Activated T-cell treated with anti-CD3 and anti-CD28 coated beads for 24 hours (primary cell): ENCODE measurements at regions not wholly inside any gene's neighbourhood (a gene's known extent, or its start where the extent isn't known, plus 50 kb on each side); places are given as distances from the start of the nearest gene placed in this dataset.
"Not testable (repeated sequence)": the region's sequence is repeated elsewhere in the genome, so short reads cannot be mapped to it uniquely, and the experiment has no call there.

Source experiments
- DNase-seq: peaks from one replicate; pipeline ENCODE4 v3.0.0-alpha.2; 2020; ENCODE audit warnings: low read depth

DNA sequence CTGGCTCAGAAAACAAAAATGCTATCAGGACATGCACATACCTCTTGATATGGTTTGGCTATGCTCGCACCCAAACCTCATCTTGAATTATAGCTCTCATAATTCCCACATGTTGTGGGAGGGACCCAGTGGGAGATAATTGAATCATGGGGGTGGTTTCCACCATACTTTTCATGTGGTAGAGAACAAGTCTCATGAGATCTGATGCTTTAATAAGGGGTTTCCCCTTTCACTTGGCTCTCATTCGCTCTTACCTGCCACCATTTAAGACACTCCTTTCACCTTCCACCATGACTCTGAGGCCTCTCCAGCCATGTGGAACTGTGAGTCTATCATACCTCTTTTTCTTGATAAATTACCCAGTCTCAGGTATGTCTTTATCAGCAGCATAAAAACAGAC lies 958.6 kb downstream of the TRAM1L1 start:
- no peak for DNase-seq

DNA sequence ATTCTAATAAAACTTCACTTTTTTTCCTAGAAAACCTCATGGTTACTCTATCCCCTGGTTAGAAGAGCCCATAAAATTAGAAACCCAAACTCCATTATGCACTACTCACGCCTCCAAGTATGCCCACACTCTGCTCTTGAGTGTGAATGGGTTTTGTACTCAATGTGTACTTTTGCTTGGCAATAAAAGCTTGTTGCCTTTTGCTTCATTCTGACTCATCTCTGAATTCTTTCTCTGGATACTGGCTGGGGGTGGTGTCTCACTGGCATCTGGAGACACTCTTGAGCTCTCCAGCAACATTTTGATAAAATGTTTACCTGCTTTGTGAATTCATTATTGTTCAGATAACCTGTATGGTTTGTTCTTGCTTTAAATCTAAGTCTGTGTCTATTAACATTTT lies 963.3 kb downstream of the TRAM1L1 start:
- no peak for DNase-seq

- no peak for DNase-seq
Measured at GRCh38 chr4:116118221-116118620, 967.2 kb downstream of the TRAM1L1 start.

DNA sequence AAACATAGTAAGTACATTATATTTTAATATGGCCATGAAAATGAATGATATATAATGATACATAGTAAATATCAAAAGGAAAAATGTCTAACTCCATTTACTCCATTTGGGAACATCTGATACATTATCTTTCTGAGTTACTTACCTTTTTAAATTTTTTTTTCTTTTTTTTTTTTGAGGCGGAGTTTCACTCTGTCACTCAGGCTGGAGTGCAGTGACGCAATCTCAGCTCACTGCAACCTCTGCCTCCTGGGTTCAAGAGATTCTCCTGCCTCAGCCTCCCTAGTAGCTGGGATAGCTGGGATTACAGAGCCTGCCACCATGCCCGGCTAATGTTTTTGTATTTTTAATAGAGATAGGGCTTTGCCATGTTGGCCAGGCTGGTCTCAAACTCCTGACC lies 972.5 kb downstream of the TRAM1L1 start:
- not testable (repeated sequence) for DNase-seq

DNA sequence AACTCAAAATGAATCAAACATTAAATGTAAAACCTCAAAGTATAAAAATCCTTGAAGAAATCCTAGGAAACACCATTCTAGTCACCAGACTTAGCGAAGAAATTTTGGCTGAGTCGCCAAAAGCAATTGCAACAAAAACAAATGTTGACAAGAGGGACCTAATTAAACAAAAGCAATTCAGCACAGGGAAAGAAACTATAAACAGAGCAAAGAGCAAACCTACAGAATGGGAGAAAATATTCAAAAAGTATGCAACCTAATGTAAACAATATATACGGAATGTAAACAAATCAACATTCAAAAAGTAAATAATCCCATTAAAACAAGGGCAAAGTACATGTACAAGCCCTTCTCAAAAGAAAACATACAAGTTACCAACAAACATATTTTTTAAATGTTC lies 974.7 kb downstream of the TRAM1L1 start:
- DNase-seq = no peak

GRCh38 chr4:116108606-116109005 lies 976.8 kb downstream of the TRAM1L1 start:
- DNase-seq = no peak

GRCh38 chr4:116101321-116101720 lies 984.1 kb downstream of the TRAM1L1 start:
- DNase-seq = no peak

GRCh38 chr4:116099596-116099995 lies 985.8 kb downstream of the TRAM1L1 start:
- no peak for DNase-seq

GRCh38 chr4:116097353-116097752 lies 983.9 kb upstream of the NDST4 start:
- DNase-seq = not testable (repeated sequence)

DNA sequence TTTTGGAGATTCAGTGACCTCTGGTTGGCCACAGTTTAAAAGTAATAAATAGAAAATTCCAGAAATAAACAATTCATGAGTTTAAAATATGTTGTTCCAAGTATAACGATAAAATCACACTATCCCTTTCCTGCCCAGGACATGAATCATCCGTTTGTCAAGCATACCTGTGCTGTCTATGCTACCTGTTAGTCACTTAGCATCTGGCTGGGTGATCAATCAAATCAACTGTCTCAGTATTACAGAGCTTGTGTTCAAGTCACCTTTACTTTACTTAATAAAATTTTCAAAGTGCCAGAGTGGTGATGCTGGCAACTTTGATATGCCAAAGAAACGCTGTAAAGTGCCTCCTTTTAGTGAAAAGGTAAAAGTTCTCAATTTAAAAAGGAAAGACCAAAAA lies 979.5 kb upstream of the NDST4 start:
- no peak for DNase-seq

GRCh38 chr4:116088771-116089170 lies 975.4 kb upstream of the NDST4 start:
- no peak for DNase-seq

- no peak for DNase-seq
Measured at GRCh38 chr4:116082808-116083366, 969.5 kb upstream of the NDST4 start.

GRCh38 chr4:116073051-116073450 lies 959.6 kb upstream of the NDST4 start:
- DNase-seq = no peak

DNA sequence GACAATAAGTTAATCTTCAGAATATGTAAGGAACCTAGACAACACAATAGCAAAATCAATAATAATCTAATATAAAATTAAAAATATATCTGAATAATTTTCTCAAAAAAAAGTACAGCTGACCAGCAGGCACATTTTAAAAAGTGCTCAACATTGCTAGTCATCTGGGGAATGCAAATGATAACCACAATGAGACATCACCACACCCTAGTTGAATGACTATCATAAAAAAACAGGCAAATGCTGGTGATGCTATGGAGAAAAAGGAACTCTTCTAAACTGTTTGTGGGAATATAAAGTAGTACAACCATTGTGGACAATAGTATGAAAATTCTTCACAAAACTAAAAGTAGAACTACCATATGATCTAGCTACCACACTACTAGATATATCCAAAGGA lies 956.9 kb upstream of the NDST4 start:
- DNase-seq = no peak

GRCh38 chr4:116066711-116067245 lies 953.4 kb upstream of the NDST4 start:
- DNase-seq = no peak

DNA sequence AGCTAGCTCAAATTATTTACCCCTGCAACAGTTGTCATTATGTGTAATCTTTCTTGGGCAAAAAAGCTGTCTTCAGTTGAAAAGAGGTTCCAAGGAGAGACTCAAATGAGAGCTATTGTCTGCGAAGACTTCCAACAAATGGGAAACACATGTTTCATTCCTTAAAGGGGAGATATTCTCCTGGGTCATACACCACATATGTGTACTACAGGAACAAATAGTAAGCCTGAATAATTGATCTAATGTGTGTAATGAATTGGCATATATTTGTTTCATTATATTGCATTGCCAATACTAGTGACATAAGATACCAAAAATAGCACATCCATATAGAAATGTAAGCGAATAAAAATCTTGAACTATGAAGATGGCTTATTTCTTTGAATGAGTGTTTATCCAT lies 950.9 kb upstream of the NDST4 start:
- no peak for DNase-seq

- DNase-seq = no peak
Measured at GRCh38 chr4:116059361-116059760, 945.9 kb upstream of the NDST4 start.

GRCh38 chr4:116058129-116058528 lies 944.7 kb upstream of the NDST4 start:
- no peak for DNase-seq

DNA sequence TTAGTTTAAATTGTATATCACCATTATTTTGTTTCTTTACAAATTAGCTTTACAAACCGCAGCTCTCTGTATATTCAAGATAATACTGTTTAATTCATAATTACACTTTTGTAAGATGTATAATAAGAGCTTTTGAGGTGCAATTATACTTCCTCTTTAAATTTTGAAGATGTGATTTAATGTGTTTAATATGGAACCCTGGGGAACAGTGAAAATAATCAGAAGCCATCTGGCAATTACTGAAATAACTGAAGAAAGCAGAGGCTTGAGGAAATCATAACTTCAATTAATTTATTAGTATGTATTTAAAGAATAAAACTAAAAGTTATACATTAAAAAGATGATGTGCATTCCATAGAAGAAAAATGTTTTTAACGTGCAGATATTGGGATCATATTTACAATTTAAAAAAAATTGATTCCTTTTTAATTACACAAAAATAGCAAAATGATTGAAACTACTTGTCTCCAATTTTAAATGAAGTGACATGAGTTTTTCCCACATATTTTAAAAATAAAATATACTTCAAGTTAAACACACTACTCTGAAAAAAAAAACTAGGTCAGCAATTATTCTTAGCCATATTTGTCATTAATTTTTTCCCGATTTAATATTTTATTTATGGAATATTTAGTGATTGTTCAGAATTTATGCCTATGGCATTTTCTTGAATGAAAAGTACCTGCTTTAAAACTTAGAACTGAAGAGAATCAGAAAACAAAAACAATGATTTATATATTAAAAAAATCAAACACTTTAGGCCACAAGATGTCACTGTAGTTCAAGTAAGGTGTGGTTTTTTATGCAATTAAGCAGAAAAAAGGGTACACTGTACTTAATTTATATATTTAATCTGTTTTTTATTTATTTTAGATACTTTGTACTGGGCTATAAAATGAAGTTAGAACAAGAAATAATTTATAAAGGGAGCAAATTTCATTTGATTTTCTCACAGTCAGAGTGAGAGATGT lies 942.7 kb upstream of the NDST4 start:
- no peak for DNase-seq

DNA sequence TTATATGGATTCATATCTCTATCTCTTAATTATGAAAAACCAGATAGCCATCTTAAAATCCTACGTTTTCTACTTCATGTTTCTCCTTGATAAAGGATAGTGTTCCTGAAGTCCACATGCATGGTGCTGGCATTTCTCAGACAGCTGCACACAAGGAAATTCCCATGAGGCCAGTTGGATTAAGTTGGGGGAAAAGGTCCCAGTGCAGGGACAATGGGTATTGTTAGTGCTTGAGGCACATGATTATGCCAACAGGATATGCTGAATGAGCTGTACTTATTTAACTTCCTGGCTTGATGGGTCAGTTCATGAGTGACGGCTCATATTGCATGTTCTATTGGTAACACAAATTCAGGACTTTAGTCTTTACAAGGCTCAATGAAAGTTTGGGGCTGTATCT lies 913.9 kb upstream of the NDST4 start:
- DNase-seq = no peak

- no peak for DNase-seq
Measured at GRCh38 chr4:116024954-116025708, 911.7 kb upstream of the NDST4 start.

DNA sequence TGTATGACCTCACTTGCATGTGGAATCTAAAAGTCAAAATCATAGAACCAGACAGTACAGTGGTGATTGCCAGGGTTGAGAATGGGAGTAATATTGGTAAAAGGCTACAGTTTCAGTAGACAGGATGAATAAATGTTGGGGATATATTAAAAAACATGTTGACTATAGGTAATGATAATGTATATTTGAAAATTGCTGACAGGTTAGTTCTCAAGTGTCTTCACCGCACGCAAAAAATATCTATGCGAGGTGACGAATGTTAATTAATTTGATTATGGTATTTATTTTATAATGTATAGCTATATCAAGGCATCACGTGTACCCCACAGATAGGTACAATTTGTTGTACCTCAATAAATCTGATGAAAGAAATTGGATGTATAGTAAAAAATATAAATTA lies 909.6 kb upstream of the NDST4 start:
- no peak for DNase-seq
